B cell (primary cell): ENCODE measurements at regions not wholly inside any gene's neighbourhood (a gene's known extent, or its start where the extent isn't known, plus 50 kb on each side); places are given as distances from the start of the nearest gene placed in this dataset.
"Not testable (repeated sequence)": the region's sequence is repeated elsewhere in the genome, so short reads cannot be mapped to it uniquely, and the experiment has no call there.

ENCODE experiments used
- ATAC-seq: fragments of 200-7000 bp; cut with Tn5 transposase; one replicate; pipeline ENCODE4 v1.10.0; 2021; ENCODE audit warnings: low read depth, mild to moderate bottlenecking, moderate number of reproducible peaks, moderate library complexity
- CTCF ChIA-PET: fragments of 350-600 bp; sonication (Branson Sonifier 250); formaldehyde crosslinking; loops from one replicate; lab custom pipeline; 2021; ENCODE audit warnings: antibody characterized with exemption, inconsistent platforms; lab: Charles Lee
- POLR2A ChIA-PET: fragments of 350-600 bp; sonication (Branson Sonifier 250); formaldehyde crosslinking; loops from one replicate; lab custom pipeline; 2021; ENCODE audit warnings: antibody characterized with exemption; lab: Charles Lee
- DNase-seq: peaks from one replicate; pipeline ENCODE4 v3.0.0; 2013
- H2AFZ ChIP-seq: 2 replicates; pipeline ENCODE4 v1.6.1; 2012; ENCODE audit warnings: mild to moderate bottlenecking, low read depth, low read length; ENCODE audit not compliant: insufficient read depth, poor library complexity, severe bottlenecking
- H3K27ac ChIP-seq, 2 donors: 1 replicate in 1 of 2; 2 replicates in 1 of 2; pipeline ENCODE4 v1.5.1; 2012 to 2013; ENCODE audit warnings: low read length in 2 of 2, mild to moderate bottlenecking in 2 of 2, moderate library complexity in 1 of 2
- H3K27me3 ChIP-seq, 4 experiments: fragments of 200-600 bp in 1 of 4; sonication (generic) in 1 of 4; replicated peaks in 1 of 4; 1 replicate in 2 of 4; 2 replicates in 2 of 4; pipeline versions ENCODE4 v1.6.1 to v1.7.0; 2013 to 2016; ENCODE audit warnings: low read length in 3 of 4, mild to moderate bottlenecking in 2 of 4, mixed read lengths in 1 of 4, moderate library complexity in 1 of 4; ENCODE audit not compliant: insufficient read depth in 4 of 4, control insufficient read depth in 3 of 4; ENCODE audit errors: control extremely low read depth in 1 of 4
- H3K36me3 ChIP-seq, 2 experiments: replicated peaks in 1 of 2; 1 replicate in 1 of 2; 2 replicates in 1 of 2; pipeline versions ENCODE4 v1.6.1 to v1.7.1; 2013; ENCODE audit warnings: low read length in 1 of 2; ENCODE audit not compliant: insufficient read depth in 2 of 2, control insufficient read depth in 1 of 2; ENCODE audit errors: control extremely low read depth in 1 of 2, extremely low read depth in 1 of 2
- H3K4me1 ChIP-seq, 2 donors: fragments of 200-600 bp in 1 of 2; sonication (generic) in 1 of 2; 1 replicate in 1 of 2; 2 replicates in 1 of 2; pipeline versions ENCODE4 v1.5.1 to v1.6.1; 2013 to 2017; ENCODE audit warnings: low read length in 2 of 2; ENCODE audit not compliant: control insufficient read depth in 2 of 2, insufficient read depth in 2 of 2
- H3K4me2 ChIP-seq: replicated peaks from 2 replicates; pipeline ENCODE3; 2012; ENCODE audit warnings: mild to moderate bottlenecking, low read depth, low read length; ENCODE audit not compliant: poor library complexity, severe bottlenecking
- H3K4me3 ChIP-seq, 5 experiments: fragments of 200-600 bp in 1 of 5; sonication (generic) in 1 of 5; 1 replicate in 3 of 5; 2 replicates in 2 of 5; pipeline versions ENCODE4 v1.5.1 to v1.7.0; 2011 to 2016; ENCODE audit warnings: low read length in 4 of 5, mild to moderate bottlenecking in 4 of 5, low read depth in 2 of 5, control low read depth in 1 of 5, moderate library complexity in 1 of 5; ENCODE audit not compliant: insufficient read depth in 1 of 5; ENCODE audit errors: control extremely low read depth in 1 of 5, extremely low read depth in 1 of 5
- H3K79me2 ChIP-seq: fragments of 200-600 bp; sonication (generic); one replicate; pipeline ENCODE4 v1.6.0; 2016; ENCODE audit warnings: low read length; ENCODE audit not compliant: control insufficient read depth, insufficient read depth
- H3K9ac ChIP-seq: fragments of 200-600 bp; sonication (generic); 2 replicates; pipeline ENCODE4 v1.6.1; 2017; ENCODE audit warnings: mild to moderate bottlenecking, low read length, moderate library complexity
- H3K9me3 ChIP-seq, 3 donors: one replicate each; pipeline versions ENCODE4 v1.6.1 to v1.7.1; 2013; ENCODE audit warnings: low read length in 2 of 3; ENCODE audit not compliant: control insufficient read depth in 2 of 3, insufficient read depth in 1 of 3; ENCODE audit errors: control extremely low read depth in 1 of 3
- H4K20me1 ChIP-seq: 2 replicates; pipeline ENCODE4 v1.6.0; 2012; ENCODE audit warnings: mild to moderate bottlenecking, low read length; ENCODE audit not compliant: insufficient read depth, control insufficient read depth, poor library complexity, severe bottlenecking
- H3K27ac Mint-ChIP-seq: one replicate; pipeline ENCODE4 v1.8.0; 2021; ENCODE audit warnings: mixed read lengths
- H3K27me3 Mint-ChIP-seq: one replicate; pipeline ENCODE4 v1.8.0; 2021; ENCODE audit warnings: mixed read lengths
- H3K4me1 Mint-ChIP-seq: one replicate; pipeline ENCODE4 v1.8.0; 2021; ENCODE audit warnings: mixed read lengths
- H3K4me3 Mint-ChIP-seq: one replicate; pipeline ENCODE4 v1.8.0; 2021; ENCODE audit warnings: mixed read lengths
- H3K9me3 Mint-ChIP-seq: one replicate; pipeline ENCODE4 v1.8.0; 2022; ENCODE audit warnings: mixed read lengths; ENCODE audit not compliant: insufficient read depth
- CTCF ChIP-seq: fragments of 200-600 bp; IDR thresholded peaks from one replicate; pipeline ENCODE4 v1.8.0; 2022; ENCODE audit warnings: antibody characterized with exemption, mild to moderate bottlenecking
- EZH2 ChIP-seq: IDR thresholded peaks from 2 replicates; pipeline ENCODE4 v1.6.1; 2012; ENCODE audit warnings: borderline replicate concordance, low read depth, mild to moderate bottlenecking, moderate library complexity, low read length; ENCODE audit not compliant: insufficient read depth, poor library complexity, severe bottlenecking
- WGBS: methylation state at CpG from one replicate; pipeline ENCODE4 v1.1.5; 2013; ENCODE audit warnings: missing lambda C conversion rate; ENCODE audit not compliant: insufficient coverage; 5-methylcytosine and 5-hydroxymethylcytosine counted together
- intact Hi-C: fragments of 100-400 bp; cut with micrococcal nuclease; formaldehyde crosslinking; loops from one replicate; pipeline ENCODE4 v1.10.0; 2022

DNA sequence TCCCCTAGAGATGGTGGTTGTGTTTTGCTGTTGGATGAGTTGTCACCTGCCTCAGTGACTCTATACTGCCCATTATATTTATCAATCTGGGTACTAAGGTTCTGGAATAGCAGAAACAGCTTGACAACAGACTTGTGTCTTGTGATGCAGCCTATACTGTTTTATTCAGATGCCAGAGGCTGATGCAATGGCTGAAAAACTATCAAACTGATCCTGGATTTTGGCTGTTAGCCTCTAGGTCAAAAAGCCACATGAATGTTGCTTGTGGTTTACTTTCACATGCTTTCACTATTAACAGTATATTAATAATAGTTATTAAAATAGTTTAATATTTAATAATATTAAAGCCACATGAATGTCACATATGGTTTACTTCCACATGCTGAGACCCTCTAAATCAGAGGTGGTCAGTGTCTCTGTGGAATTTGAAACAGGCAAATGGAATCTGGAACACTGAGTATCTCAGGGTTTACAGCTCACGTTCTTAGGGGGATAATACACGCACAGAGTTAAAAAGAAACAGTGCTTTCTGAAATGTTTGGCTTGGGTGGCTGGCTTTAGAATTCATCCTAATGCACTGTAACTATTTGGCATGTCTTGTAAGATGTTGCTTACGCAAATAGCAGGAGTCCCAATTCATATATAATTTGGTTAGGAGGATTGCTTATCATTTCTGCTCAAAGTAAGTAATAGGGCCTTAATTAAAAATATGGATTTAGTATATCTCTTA, 82.5 kb upstream of the LCORL start:
- 71% methylated on average over 1 of the region's 3 CpGs for WGBS
- H3K4me3 Mint-ChIP-seq, result no peak overlapping the region
- no peak overlapping the region for H3K27ac Mint-ChIP-seq

DNA sequence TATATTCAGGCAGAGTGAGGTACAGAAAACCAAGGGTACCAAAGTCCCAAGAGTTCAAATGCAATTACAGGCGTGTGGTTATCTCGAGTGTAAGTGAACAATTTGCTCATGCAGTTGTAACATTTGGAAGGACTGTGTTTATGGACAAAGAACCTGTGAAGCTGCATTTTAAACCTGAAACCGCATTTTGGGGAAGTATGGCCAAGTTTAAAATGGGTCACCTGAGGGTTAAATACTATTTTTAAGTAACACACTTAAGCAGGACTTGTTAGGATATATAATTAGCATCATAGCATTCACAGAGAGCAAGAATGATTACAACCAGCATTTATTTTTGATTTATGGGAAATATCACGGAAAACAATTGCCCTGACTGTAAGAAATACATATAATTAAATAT, 79.1 kb upstream of the LCORL start:
- Histone ChIP-seq H4K20me1 (no peaks in the 10 kb centered on the region), H3K4me3 (no peak overlapping the region), H3K9me3 (no peaks in the 10 kb centered on the region), H3K4me2 (no peak overlapping the region), H3K27ac (no peak overlapping the region), H3K4me1 (no peaks in the 10 kb centered on the region), H3K79me2 (no peaks in the 10 kb centered on the region), H3K9ac (no peak overlapping the region), H3K27me3 (no peaks in the 10 kb centered on the region), H2AFZ (no peak overlapping the region), H3K36me3 (no peaks in the 10 kb centered on the region)
- H3K27me3 Mint-ChIP-seq, result no peaks in the 10 kb centered on the region
- H3K4me1 Mint-ChIP-seq, result peaks cover 4% of the 10 kb centered on the region
- H3K9me3 Mint-ChIP-seq, result no peaks in the 10 kb centered on the region
- CTCF ChIA-PET, result no interaction called here
- H3K27ac Mint-ChIP-seq, result no peak overlapping the region
- DNase-seq, result no peak
- intact Hi-C loops, result no loop called here
- TF ChIP-seq EZH2 (no peak), CTCF (no peak)
- no peak overlapping the region for H3K4me3 Mint-ChIP-seq
- POLR2A ChIA-PET, result no interaction called here
- WGBS, result 94% methylated on average over 2 of the region's 4 CpGs
- no peak for ATAC-seq

More for the DNA sequence above, 82.5 kb upstream of the LCORL start:
- Histone ChIP-seq H3K79me2 (no peaks in the 10 kb centered on the region), H3K9me3 (no peaks in the 10 kb centered on the region), H3K4me1 (no peaks in the 10 kb centered on the region), H2AFZ (no peak overlapping the region), H3K36me3 (no peaks in the 10 kb centered on the region), H3K4me3 (no peak overlapping the region), H3K27ac (no peak overlapping the region), H3K27me3 (no peaks in the 10 kb centered on the region), H3K9ac (no peak overlapping the region), H3K4me2 (no peak overlapping the region), H4K20me1 (no peaks in the 10 kb centered on the region)
- POLR2A ChIA-PET, result no interaction called here
- no peak for ATAC-seq
- intact Hi-C loops, result no loop called here
- no peak for DNase-seq
- no peaks in the 10 kb centered on the region for H3K27me3 Mint-ChIP-seq
- CTCF ChIA-PET, result no interaction called here
- TF ChIP-seq EZH2, result no peak
- no peak for TF ChIP-seq CTCF
- H3K9me3 Mint-ChIP-seq, result no peaks in the 10 kb centered on the region
- peaks cover 4% of the 10 kb centered on the region for H3K4me1 Mint-ChIP-seq

GRCh38 chr4:18090447-18090846, 68.9 kb upstream of the LCORL start:
- ATAC-seq, H3K4me1 Mint-ChIP-seq, POLR2A ChIA-PET, H3K4me3 ChIP-seq, H3K9me3 ChIP-seq, intact Hi-C loops, H3K4me2 ChIP-seq, CTCF ChIA-PET, H3K4me3 Mint-ChIP-seq, H3K9me3 Mint-ChIP-seq, H3K79me2 ChIP-seq, DNase-seq, H3K4me1 ChIP-seq, H3K9ac ChIP-seq, H3K27ac Mint-ChIP-seq, H4K20me1 ChIP-seq, H2AFZ ChIP-seq, H3K27me3 ChIP-seq, H3K36me3 ChIP-seq, H3K27ac ChIP-seq: not testable (repeated sequence)
- H3K27me3 Mint-ChIP-seq, result peaks cover 20% of the 10 kb centered on the region
- WGBS, result 73% methylated on average over 6 of the region's 6 CpGs
